ENCODE measurements at regions not wholly inside any gene's neighbourhood (a gene's known extent, or its start where the extent isn't known, plus 50 kb on each side); places are given as distances from the start of the nearest gene placed in this dataset.

- no peak for DNase-seq
- no peak overlapping the region for H3K27ac ChIP-seq (replicated peaks)
- no peak overlapping the region for H3K4me3 ChIP-seq
- H3K4me1 ChIP-seq, result no peaks in the 10 kb centered on the region
- H3K27me3 ChIP-seq (ENCODE audit: low read depth), result no peaks in the 10 kb centered on the region
- intact Hi-C loops (cut with micrococcal nuclease), result no loop called here
- no peaks in the 10 kb centered on the region for H3K9me3 ChIP-seq (replicated peaks)
- no peaks in the 10 kb centered on the region for H3K36me3 ChIP-seq
- TF ChIP-seq, protein P1, sequence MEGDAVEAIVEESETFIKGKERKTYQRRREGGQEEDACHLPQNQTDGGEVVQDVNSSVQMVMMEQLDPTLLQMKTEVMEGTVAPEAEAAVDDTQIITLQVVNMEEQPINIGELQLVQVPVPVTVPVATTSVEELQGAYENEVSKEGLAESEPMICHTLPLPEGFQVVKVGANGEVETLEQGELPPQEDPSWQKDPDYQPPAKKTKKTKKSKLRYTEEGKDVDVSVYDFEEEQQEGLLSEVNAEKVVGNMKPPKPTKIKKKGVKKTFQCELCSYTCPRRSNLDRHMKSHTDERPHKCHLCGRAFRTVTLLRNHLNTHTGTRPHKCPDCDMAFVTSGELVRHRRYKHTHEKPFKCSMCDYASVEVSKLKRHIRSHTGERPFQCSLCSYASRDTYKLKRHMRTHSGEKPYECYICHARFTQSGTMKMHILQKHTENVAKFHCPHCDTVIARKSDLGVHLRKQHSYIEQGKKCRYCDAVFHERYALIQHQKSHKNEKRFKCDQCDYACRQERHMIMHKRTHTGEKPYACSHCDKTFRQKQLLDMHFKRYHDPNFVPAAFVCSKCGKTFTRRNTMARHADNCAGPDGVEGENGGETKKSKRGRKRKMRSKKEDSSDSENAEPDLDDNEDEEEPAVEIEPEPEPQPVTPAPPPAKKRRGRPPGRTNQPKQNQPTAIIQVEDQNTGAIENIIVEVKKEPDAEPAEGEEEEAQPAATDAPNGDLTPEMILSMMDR (IDR thresholded peaks at IDR 0.05; ENCODE audit: borderline replicate concordance), result no peak
Observed at GRCh38 chr1:80064524-80064923, 1058.0 kb upstream of the ADGRL4 start.

DNA sequence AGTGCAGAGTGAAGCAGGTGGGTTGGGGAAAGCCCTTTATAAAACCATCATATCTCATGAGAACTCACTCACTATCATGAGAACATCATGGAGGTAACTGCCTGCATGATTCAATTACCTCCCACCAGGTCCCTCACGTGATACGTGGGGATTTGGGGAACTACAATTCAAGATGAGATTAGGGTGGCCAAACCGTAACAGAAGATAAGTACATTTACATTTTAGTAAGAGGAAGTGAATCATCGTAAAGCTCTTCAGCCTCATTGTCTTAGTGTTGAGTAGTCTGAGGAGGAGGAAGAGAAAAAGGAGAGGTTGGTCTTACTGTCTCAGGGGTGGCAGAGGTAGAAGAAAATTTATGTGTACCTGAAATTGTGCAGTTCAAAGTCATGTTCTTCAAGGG is 1053.4 kb upstream of the ADGRL4 start:
- TF ChIP-seq, protein P1 (IDR thresholded peaks at IDR 0.05; ENCODE audit: borderline replicate concordance), result no peak
- DNase-seq, result no peak
- intact Hi-C loops (cut with micrococcal nuclease), result no loop called here

GRCh38 chr1:80056179-80056578 is 1049.6 kb upstream of the ADGRL4 start:
- TF ChIP-seq, protein P1 (IDR thresholded peaks at IDR 0.05; ENCODE audit: borderline replicate concordance), result no peak
- Histone ChIP-seq H3K27ac (replicated peaks) (no peak overlapping the region), H3K4me3 (no peak overlapping the region), H3K4me1 (no peaks in the 10 kb centered on the region), H3K9me3 (replicated peaks) (peaks cover 5% of the 10 kb centered on the region), H3K36me3 (no peaks in the 10 kb centered on the region), H3K27me3 (ENCODE audit: low read depth) (no peaks in the 10 kb centered on the region)
- no peak for DNase-seq
- intact Hi-C loops (cut with micrococcal nuclease), result no loop called here

More for the DNA sequence above, 1053.4 kb upstream of the ADGRL4 start:
- H3K27ac ChIP-seq (replicated peaks), result no peak overlapping the region
- no peaks in the 10 kb centered on the region for H3K36me3 ChIP-seq
- no peaks in the 10 kb centered on the region for H3K27me3 ChIP-seq (ENCODE audit: low read depth)
- H3K4me3 ChIP-seq, result no peak overlapping the region
- H3K9me3 ChIP-seq (replicated peaks), result no peaks in the 10 kb centered on the region
- H3K4me1 ChIP-seq, result no peaks in the 10 kb centered on the region

DNA sequence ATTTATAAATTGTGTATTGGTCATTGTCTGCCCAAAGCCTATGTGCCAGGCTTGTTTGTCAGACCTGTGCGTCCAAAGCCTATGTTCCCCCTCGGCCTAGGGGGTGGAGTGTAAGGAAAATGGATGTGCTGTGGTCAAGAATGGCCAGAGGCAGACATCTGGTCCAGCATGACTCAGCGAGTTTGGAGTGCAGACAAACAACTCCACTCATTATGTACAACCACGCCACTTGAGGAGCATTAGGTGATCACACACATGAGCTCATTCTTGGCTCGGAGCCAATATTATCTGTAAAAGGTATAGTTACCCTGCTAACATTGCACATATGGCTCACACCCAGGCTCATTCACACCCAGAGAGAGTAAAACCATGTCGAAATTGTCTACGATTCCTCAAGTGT is 1047.6 kb upstream of the ADGRL4 start:
- intact Hi-C loops (cut with micrococcal nuclease), result no loop called here
- H3K27me3 ChIP-seq (ENCODE audit: low read depth), result no peaks in the 10 kb centered on the region
- H3K27ac ChIP-seq (replicated peaks), result no peak overlapping the region
- DNase-seq, result no peak
- H3K4me1 ChIP-seq, result no peaks in the 10 kb centered on the region
- no peak overlapping the region for H3K4me3 ChIP-seq
- no peaks in the 10 kb centered on the region for H3K36me3 ChIP-seq
- TF ChIP-seq, protein P1 (IDR thresholded peaks at IDR 0.05; ENCODE audit: borderline replicate concordance), result no peak
- H3K9me3 ChIP-seq (replicated peaks), result peaks cover 5% of the 10 kb centered on the region

GRCh38 chr1:80053613-80054012 is 1047.1 kb upstream of the ADGRL4 start:
- Histone ChIP-seq H3K4me1 (no peaks in the 10 kb centered on the region), H3K4me3 (no peak overlapping the region), H3K9me3 (replicated peaks) (peaks cover 5% of the 10 kb centered on the region), H3K36me3 (no peaks in the 10 kb centered on the region), H3K27me3 (ENCODE audit: low read depth) (no peaks in the 10 kb centered on the region), H3K27ac (replicated peaks) (no peak overlapping the region)
- intact Hi-C loops (cut with micrococcal nuclease), result no loop called here
- TF ChIP-seq, protein P1 (IDR thresholded peaks at IDR 0.05; ENCODE audit: borderline replicate concordance), result no peak
- DNase-seq, result no peak

GRCh38 chr1:80050523-80050922 is 1044.0 kb upstream of the ADGRL4 start:
- Histone ChIP-seq H3K4me3 (no peak overlapping the region), H3K4me1 (no peaks in the 10 kb centered on the region), H3K9me3 (replicated peaks) (peaks cover 5% of the 10 kb centered on the region), H3K27ac (replicated peaks) (no peak overlapping the region), H3K36me3 (no peaks in the 10 kb centered on the region), H3K27me3 (ENCODE audit: low read depth) (no peaks in the 10 kb centered on the region)
- intact Hi-C loops (cut with micrococcal nuclease), result no loop called here
- TF ChIP-seq, protein P1 (IDR thresholded peaks at IDR 0.05; ENCODE audit: borderline replicate concordance), result no peak
- DNase-seq, result no peak
